ENCODE measurements at regions not wholly inside any gene's neighbourhood (a gene's known extent, or its start where the extent isn't known, plus 50 kb on each side); places are given as distances from the start of the nearest gene placed in this dataset.

DNA sequence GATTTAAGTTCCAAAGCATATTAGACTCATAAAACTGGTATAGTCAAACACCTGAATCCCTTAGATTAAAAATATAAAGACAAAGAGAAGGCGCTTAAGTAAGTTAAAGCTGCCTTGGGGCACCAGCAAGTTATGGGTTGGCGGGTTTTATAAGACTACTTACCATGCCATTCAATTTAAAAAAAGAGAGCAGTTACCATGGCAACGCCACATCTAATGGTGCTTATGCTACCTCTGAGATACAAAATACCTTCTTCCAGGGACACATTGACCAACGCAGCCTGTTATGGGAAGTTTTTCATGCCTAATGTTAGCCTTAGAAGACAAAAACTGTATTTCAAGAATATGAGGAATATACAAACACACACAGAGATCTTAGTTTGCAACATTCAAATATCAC is 713.6 kb downstream of the RNF144B start:
- TF ChIP-seq CTCF (IDR thresholded peaks at IDR 0.05) (no peak), EP300 (IDR thresholded peaks at IDR 0.05) (no peak)
